EH (cell line): ENCODE measurements at regions not wholly inside any gene's neighbourhood (a gene's known extent, or its start where the extent isn't known, plus 50 kb on each side); places are given as distances from the start of the nearest gene placed in this dataset.

ENCODE experiments used
- DNase-seq: peaks from one replicate; pipeline ENCODE4 v3.0.0-alpha.2; 2015; ENCODE audit warnings: low read depth

- DNase-seq = peak; percentile 50
Observed at GRCh38 chr18:76130845-76131244, 364.2 kb downstream of the ZNF516 start.

- DNase-seq = no peak
Observed at GRCh38 chr18:76126327-76126726, 368.7 kb downstream of the ZNF516 start.

- no peak for DNase-seq
Observed at GRCh38 chr18:76121011-76121410, 374.0 kb downstream of the ZNF516 start.

GRCh38 chr18:76115580-76115979, 379.5 kb downstream of the ZNF516 start:
- no peak for DNase-seq

GRCh38 chr18:76113101-76113500, 381.9 kb downstream of the ZNF516 start:
- no peak for DNase-seq

- DNase-seq = no peak
Observed at GRCh38 chr18:76102626-76103025, 392.4 kb downstream of the ZNF516 start.

GRCh38 chr18:76102156-76102555, 392.9 kb downstream of the ZNF516 start:
- DNase-seq = no peak

GRCh38 chr18:76099931-76100457, 395.0 kb downstream of the ZNF516 start:
- DNase-seq = no peak

- DNase-seq = no peak
Observed at GRCh38 chr18:76098674-76099411, 396.2 kb downstream of the ZNF516 start.

GRCh38 chr18:76081536-76081935, 413.5 kb downstream of the ZNF516 start:
- DNase-seq = no peak

- no peak for DNase-seq
Observed at GRCh38 chr18:76080430-76080829, 414.6 kb downstream of the ZNF516 start.

GRCh38 chr18:76075777-76076176, 419.3 kb downstream of the ZNF516 start:
- DNase-seq = no peak

GRCh38 chr18:76064998-76065397, 430.0 kb downstream of the ZNF516 start:
- DNase-seq = no peak

- DNase-seq = no peak
Observed at GRCh38 chr18:76058146-76058545, 436.9 kb downstream of the ZNF516 start.

- no peak for DNase-seq
Observed at GRCh38 chr18:76057386-76057785, 437.7 kb downstream of the ZNF516 start.

- no peak for DNase-seq
Observed at GRCh38 chr18:76056471-76057110, 438.5 kb downstream of the ZNF516 start.

GRCh38 chr18:76055578-76055977, 439.5 kb downstream of the ZNF516 start:
- no peak for DNase-seq

- no peak for DNase-seq
Observed at GRCh38 chr18:76055025-76055424, 440.0 kb downstream of the ZNF516 start.

- DNase-seq = no peak
Observed at GRCh38 chr18:76054156-76054555, 440.9 kb downstream of the ZNF516 start.

GRCh38 chr18:76053551-76053950, 441.5 kb downstream of the ZNF516 start:
- DNase-seq = no peak

- no peak for DNase-seq
Observed at GRCh38 chr18:76052227-76052595, 442.8 kb downstream of the ZNF516 start.

- no peak for DNase-seq
Observed at GRCh38 chr18:76051396-76052226, 443.4 kb downstream of the ZNF516 start.

- no peak for DNase-seq
Observed at GRCh38 chr18:76046221-76046620, 448.8 kb downstream of the ZNF516 start.
